ENCODE measurements at regions not wholly inside any gene's neighbourhood (a gene's known extent, or its start where the extent isn't known, plus 50 kb on each side); places are given as distances from the start of the nearest gene placed in this dataset.
"Not testable (repeated sequence)": the region's sequence is repeated elsewhere in the genome, so short reads cannot be mapped to it uniquely, and the experiment has no call there.

- DNase-seq, result peak; percentile 45 to 56
These were observed 98.1 kb upstream of the GRIP1 start for GRCh38 chr12:66776974-66777373.

- no peak for DNase-seq
These were observed 100.6 kb upstream of the GRIP1 start for GRCh38 chr12:66779466-66779865.

GRCh38 chr12:66786531-66787308, 107.8 kb upstream of the GRIP1 start:
- no peak for DNase-seq

GRCh38 chr12:66799551-66799950, 120.7 kb upstream of the GRIP1 start:
- no peak for DNase-seq

- no peak for DNase-seq
These were observed 121.2 kb upstream of the GRIP1 start for GRCh38 chr12:66800046-66800445.

GRCh38 chr12:66803930-66804329, 125.1 kb upstream of the GRIP1 start:
- no peak for DNase-seq

GRCh38 chr12:66804563-66804974, 125.7 kb upstream of the GRIP1 start:
- DNase-seq, result no peak

- no peak for DNase-seq
These were observed 129.7 kb upstream of the GRIP1 start for GRCh38 chr12:66808606-66809005.

- DNase-seq, result no peak
These were observed 134.4 kb upstream of the GRIP1 start for GRCh38 chr12:66813137-66813892.

GRCh38 chr12:66819587-66819986, 140.7 kb upstream of the GRIP1 start:
- DNase-seq, result no peak

- DNase-seq, result no peak
These were observed 144.1 kb upstream of the GRIP1 start for GRCh38 chr12:66822961-66823360.

- no peak for DNase-seq
These were observed 145.1 kb upstream of the GRIP1 start for GRCh38 chr12:66823857-66824570.

- DNase-seq, result not testable (repeated sequence)
These were observed 147.0 kb upstream of the GRIP1 start for GRCh38 chr12:66825921-66826320.

- DNase-seq, result no peak
These were observed 150.9 kb upstream of the GRIP1 start for GRCh38 chr12:66829660-66830325.

- no peak for DNase-seq
These were observed 152.6 kb upstream of the GRIP1 start for GRCh38 chr12:66831495-66831894.

GRCh38 chr12:66832997-66833396, 154.1 kb upstream of the GRIP1 start:
- DNase-seq, result no peak

- DNase-seq, result no peak
These were observed 157.9 kb upstream of the GRIP1 start for GRCh38 chr12:66836623-66837310.

- DNase-seq, result no peak
These were observed 158.4 kb upstream of the GRIP1 start for GRCh38 chr12:66837311-66837627.

GRCh38 chr12:66838366-66838765, 159.5 kb upstream of the GRIP1 start:
- DNase-seq, result no peak

GRCh38 chr12:66848967-66849366, 170.1 kb upstream of the GRIP1 start:
- DNase-seq, result no peak

GRCh38 chr12:66851134-66851533, 172.3 kb upstream of the GRIP1 start:
- DNase-seq, result no peak

GRCh38 chr12:66852091-66852490, 173.2 kb upstream of the GRIP1 start:
- no peak for DNase-seq

GRCh38 chr12:66852765-66853164, 173.9 kb upstream of the GRIP1 start:
- DNase-seq, result no peak
